ENCODE measurements at regions not wholly inside any gene's neighbourhood (a gene's known extent, or its start where the extent isn't known, plus 50 kb on each side); places are given as distances from the start of the nearest gene placed in this dataset.
"Not testable (repeated sequence)": the region's sequence is repeated elsewhere in the genome, so short reads cannot be mapped to it uniquely, and the experiment has no call there.

DNA sequence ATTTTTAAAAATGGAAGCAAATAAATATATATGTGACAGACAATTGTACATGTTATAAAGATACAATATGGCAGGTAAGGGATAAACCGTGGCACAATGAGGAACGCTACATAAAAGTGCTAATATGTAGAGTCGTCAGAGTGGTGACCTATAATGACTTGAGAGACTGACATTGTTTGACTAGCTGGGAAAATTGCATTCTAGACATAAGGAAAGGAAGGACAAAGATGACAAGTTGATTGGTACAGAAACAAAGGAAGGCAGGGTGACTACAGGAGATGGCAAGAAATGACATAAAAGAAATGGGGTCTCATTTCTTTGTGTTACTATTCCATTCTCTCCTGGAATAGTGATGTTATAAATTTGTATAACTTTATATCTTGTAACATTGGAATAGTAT is 420.4 kb downstream of the DSC3 start:
- no peak for DNase-seq

DNA sequence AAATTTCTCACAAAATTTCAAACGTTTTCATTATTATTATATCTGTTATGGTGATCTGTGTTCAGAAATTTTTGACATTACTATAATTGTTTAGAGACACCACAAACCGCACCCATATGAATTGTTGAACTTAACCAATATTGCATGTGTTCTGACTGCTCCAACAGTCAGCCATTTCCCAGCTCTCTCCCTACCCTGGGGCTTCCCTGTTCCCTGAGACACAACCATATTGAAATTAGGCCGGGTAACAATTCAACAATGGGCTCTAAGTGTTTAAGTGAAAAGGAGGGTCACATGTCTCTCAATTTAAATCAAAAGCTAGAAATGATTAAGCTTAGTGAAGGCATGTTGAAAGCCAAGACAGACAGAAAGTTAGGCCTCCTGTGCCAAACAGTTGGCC is 424.0 kb downstream of the DSC3 start:
- DNase-seq = no peak

GRCh38 chr18:30616414-30616813 is 426.1 kb downstream of the DSC3 start:
- no peak for DNase-seq

DNA sequence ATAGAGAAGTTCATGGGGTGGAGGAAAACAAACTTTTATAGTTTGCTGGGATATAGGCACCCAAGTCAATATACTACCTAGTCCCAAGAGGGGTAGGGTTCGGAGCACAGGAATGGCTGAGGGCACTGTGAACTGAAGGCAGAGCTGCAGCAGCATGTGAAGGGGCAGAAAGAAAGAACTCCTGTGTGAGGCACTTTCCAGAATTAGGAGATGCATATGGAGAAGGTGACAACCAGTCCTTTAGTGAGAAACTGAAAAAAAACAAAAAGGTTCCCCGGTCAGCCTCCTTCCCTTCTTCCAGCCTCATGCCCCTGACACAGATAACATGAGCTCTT is 429.1 kb downstream of the DSC3 start:
- no peak for DNase-seq

- DNase-seq = no peak
Measured at GRCh38 chr18:30601541-30601940, 441.0 kb downstream of the DSC3 start.

DNA sequence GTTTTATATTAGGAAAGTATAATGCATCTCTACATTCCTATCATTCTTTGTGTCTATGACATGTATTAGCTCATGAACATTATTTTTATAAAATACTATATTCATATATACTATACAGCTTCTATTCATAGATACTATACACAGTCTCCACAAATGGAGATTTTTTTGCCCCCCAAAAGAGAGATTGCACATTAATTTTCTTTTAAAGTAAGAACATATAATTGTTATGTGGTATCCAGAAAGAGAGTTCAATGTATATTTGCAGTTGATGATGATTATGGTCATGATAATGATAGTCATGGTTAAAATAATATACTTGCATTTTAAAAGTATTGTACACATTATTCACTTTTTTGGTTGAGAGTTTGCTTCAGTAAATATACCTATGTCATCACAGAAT is 445.3 kb downstream of the DSC3 start:
- DNase-seq = no peak

GRCh38 chr18:30596635-30597034 is 445.9 kb downstream of the DSC3 start:
- DNase-seq = no peak

DNA sequence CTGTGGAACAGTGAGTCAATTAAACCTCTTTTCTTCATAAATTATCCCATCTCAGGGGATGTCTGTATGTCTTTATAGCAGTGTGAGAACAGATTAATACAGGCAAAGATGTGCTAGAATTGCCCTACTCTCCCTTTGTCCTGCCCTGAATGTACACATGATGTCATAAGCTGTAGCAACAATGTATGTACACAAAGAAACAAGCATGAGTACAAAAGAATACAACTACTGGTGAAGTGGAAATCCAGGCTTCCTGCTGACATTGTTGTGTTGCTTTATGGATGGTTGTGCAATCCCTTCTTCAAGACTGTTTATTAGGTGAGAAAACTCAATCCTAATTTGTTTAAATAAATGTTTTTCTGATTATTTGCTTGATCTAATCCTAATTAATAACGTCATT is 446.6 kb downstream of the DSC3 start:
- no peak for DNase-seq

DNA sequence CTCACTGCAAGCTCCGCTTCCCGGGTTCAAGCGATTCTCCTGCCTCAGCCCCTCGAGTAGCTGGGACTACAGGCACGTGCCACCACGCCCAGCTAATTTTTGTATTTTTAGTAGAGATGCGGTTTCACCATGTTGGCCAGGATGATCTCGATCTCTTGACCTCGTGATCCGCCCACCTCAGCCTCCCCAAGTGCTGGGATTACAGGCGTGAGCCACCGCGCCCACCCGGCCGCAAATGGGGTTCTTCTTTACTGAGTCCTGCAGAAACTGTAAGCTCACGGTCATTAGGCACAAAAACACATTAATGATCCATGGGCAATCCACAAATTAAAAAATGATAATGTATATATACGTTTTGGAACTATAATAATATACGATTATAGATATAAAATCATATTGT is 447.6 kb downstream of the DSC3 start:
- DNase-seq = not testable (repeated sequence)

DNA sequence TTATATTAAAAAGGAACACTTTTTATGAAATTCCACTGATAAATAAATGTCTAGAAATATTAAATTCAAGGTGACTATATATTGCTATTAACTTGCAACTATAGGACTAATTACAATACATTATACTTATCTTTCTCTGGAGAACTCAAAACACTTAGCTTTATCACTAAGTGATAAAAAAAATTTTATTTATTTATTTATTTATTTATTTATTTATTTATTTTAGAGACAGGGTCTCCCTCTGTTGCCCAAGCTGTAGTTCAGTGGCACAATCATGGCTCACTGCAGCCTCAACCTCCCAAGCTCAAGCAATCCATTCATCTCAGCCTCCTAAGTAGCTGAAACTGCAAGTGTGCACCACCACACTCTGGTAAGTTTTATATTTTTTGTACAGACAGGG is 451.1 kb downstream of the DSC3 start:
- DNase-seq = no peak

GRCh38 chr18:30588673-30589164 is 453.8 kb downstream of the DSC3 start:
- no peak for DNase-seq

- no peak for DNase-seq
Measured at GRCh38 chr18:30583768-30584167, 458.8 kb downstream of the DSC3 start.

- no peak for DNase-seq
Measured at GRCh38 chr18:30582078-30582477, 460.5 kb downstream of the DSC3 start.

- no peak for DNase-seq
Measured at GRCh38 chr18:30578707-30579106, 463.8 kb downstream of the DSC3 start.

DNA sequence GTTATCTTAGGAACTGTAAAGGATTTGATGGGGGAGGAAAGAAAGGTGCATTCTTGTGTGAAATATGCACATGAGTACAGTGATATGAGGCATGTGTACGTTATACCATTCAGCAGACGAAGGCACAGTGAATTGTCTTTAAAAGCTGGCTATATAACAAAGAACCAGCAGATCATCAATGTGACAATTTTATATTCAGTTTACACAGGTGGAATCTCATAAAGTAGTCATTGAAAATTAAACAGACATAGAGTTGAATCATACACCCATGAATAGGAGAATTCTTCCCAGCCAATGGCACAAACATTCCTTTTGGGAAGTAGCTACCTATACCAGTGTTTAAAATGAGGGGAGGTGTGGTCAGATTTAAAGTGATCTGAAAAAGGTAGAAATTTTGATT is 470.3 kb downstream of the DSC3 start:
- DNase-seq = no peak

DNA sequence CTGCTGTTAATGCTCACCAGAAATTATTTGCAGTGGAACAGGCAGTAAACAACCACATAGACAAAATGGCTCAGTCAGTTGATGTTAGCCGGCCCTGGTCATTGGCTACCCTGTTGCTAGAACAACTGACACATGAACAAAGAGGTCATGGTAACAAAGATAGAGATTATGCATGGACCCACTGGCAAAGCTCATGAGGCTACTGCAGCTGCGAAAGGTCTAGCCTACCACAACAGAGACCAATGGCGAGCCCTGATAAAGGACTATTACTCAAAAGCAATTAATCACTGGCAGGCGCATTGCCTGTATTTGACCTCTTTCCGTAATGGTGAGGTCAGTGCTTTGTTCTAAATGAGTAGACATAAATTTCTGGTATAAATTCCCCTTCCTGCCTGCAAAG is 474.2 kb downstream of the DSC3 start:
- no peak for DNase-seq

- no peak for DNase-seq
Measured at GRCh38 chr18:30566877-30567276, 475.7 kb downstream of the DSC3 start.

DNA sequence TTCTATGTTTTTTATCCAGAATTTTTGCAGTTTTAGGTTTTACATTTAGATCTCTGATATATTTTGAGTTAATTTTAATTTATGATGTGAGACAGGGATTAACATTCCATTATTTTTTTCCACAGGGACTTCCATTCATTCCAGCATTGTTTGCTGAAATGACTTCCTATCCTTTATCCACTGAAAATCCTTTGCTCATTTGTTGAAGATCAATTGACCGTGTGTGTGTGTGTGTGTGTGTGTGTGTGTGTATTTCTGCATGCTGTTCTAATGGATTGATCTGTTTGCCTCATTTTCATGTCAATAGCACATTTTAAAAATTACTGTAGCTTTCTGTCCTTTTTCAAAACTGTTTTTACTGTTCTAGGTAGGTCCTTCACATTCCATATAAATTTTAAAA is 480.3 kb downstream of the DSC3 start:
- no peak for DNase-seq

DNA sequence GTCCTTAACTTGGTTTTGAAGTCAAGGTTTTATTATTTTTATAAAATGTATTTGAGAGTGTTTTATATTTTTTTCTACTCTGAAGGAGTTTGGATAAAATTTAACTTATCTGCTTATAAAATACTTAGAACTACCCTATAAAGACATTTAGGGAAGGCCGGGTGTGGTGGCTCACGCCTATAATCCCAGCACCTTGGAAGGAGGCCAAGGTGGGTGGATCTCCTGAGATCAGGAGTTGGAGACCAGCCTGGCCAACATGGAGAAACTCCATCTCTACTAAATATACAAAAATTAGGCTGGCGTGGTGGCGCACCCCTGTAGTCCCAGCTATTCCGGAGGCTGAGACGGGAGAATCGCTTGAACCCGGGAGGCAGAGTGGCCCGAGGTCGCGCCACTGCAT is 486.4 kb downstream of the DSC3 start:
- DNase-seq = no peak

GRCh38 chr18:30545393-30545792 is 497.1 kb downstream of the DSC3 start:
- no peak for DNase-seq

GRCh38 chr18:30544141-30544540 is 498.4 kb downstream of the DSC3 start:
- no peak for DNase-seq

DNA sequence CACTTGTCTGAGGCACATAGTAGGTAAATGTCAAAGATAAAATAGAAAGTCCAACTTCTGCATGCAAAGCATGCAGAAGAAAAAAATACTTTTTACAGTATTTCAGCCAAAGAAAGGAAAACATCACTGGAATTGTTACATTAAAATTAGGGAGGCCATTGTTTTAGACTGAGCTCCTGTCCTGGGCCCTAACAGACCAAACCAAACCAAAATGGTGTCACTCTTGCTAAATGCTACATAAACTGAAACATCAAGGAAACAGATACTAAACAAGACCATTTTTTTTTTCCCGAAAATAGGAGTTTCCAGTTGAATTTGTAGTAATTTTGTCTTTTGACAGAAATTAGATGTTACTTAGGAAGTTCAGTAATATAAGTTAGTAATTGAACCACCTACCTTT is 508.8 kb downstream of the DSC3 start:
- no peak for DNase-seq

GRCh38 chr18:30527917-30528316 is 514.6 kb downstream of the DSC3 start:
- DNase-seq = no peak

DNA sequence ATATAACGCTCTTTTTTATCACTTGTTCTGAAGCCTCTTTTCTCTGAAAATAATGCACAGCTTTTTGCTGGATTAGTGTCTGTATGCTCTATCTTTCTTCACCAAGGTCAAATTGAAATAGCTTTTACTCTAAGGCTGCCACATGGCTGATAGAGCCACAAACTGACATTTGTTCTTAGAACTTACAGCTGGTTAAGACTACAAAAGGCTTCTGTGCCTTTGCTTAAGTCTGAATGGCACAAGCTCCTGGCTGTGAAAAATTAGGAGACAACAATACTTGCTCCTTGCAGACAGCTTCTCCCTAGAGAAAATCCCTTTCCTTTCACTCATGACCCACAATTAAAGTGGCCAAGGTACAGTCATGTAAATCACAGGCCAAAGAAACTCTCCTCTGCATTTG is 515.3 kb downstream of the DSC3 start:
- DNase-seq = no peak

- DNase-seq = no peak
Measured at GRCh38 chr18:30522288-30522929, 520.1 kb downstream of the DSC3 start.

- DNase-seq = no peak
Measured at GRCh38 chr18:30514059-30514458, 528.5 kb downstream of the DSC3 start.

Measured in KG1 (cell line).